Ecto neural progenitor cell (in vitro differentiated cells): ENCODE measurements at regions not wholly inside any gene's neighbourhood (a gene's known extent, or its start where the extent isn't known, plus 50 kb on each side); places are given as distances from the start of the nearest gene placed in this dataset.

Experiments
- DNase-seq: peaks from one replicate; pipeline ENCODE4 v3.0.0-alpha.2; 2018; ENCODE audit warnings: low spot score

GRCh38 chr1:68378296-68379084 lies 71.3 kb downstream of the RPE65 start:
- DNase-seq = no peak

DNA sequence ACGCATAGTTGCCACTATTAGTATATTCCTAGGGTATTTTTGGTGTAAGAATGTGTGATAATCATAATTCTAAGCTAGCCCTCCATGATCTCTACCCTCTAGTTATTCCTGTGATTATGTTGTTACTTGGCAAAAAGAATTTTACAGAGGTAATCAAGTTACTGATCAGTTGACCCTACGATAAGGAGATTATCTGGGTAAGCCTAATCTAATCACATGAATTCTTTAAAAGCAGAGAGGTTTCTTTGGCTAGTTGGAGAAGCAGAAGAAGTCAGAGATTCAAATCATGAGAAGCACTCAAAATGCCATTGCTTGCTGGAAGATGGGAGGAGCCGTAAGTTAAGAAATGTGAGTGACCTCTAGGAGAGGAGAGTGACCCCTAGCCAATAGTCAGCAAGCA lies 72.7 kb downstream of the RPE65 start:
- DNase-seq = no peak

GRCh38 chr1:68376441-68376840 lies 73.3 kb downstream of the RPE65 start:
- no peak for DNase-seq

- DNase-seq = no peak
Observed at GRCh38 chr1:68375919-68376318, 73.8 kb downstream of the RPE65 start.

DNA sequence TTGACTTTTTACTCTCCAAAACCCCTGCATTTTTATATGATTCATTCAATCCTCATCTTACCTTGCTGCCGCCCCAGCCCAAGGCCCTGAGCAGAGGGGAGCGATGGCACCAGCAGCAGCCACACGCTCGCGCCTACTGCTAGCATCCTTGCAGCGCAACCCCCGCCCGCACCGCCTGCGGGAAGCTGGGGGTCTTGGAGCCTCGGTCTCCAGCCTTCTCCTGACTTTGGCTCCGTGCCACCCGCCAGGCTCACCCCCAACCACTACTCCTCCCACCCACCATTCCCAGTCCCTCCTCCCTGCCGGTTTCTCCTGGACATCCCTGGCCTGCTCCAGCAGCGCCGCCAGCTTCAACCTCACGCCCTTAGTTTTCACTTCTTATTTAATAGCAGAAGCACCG lies 76.6 kb downstream of the RPE65 start:
- DNase-seq = no peak

DNA sequence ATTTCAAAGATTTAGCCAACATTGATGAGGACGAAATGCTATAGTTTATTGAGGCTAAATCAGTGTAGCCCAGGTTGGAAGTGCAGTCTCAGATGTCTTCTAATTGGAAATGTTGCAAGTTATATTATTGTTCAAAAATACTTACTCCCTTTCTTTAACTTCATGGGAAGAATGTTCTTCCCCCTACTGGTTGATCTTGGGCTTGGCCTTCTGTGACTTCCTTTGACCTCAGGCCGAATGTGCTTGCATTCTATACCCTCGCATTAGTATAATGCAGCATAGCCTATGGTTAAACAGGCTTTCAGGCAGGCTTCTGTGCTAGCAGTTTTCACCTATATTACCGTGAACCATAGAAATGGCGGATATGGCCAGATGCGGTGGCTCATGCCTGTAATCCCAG lies 77.3 kb downstream of the RPE65 start:
- DNase-seq = no peak

- no peak for DNase-seq
Observed at GRCh38 chr1:68370101-68370915, 79.4 kb downstream of the RPE65 start.

- DNase-seq = no peak
Observed at GRCh38 chr1:68366572-68366971, 83.2 kb downstream of the RPE65 start.

- no peak for DNase-seq
Observed at GRCh38 chr1:68365709-68366382, 83.9 kb downstream of the RPE65 start.

DNA sequence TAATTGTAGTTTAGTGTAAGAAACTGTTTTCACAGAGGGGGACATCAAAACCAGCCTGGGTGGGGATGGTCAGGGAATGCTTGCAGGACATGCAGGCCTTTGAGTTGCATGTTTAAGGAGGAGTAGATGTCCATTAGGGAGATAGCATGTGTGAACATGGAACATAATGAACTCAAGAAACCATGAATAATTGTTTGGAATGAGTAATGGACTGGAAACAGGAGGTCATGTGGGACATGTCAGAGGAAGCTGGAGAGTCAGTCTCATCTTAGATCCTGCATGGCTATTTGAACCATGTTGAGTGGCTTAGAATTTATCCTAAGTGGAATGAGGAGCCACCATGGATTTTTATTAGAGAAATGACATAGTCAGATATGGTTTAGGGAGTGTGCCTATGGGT lies 86.4 kb downstream of the RPE65 start:
- DNase-seq = no peak

DNA sequence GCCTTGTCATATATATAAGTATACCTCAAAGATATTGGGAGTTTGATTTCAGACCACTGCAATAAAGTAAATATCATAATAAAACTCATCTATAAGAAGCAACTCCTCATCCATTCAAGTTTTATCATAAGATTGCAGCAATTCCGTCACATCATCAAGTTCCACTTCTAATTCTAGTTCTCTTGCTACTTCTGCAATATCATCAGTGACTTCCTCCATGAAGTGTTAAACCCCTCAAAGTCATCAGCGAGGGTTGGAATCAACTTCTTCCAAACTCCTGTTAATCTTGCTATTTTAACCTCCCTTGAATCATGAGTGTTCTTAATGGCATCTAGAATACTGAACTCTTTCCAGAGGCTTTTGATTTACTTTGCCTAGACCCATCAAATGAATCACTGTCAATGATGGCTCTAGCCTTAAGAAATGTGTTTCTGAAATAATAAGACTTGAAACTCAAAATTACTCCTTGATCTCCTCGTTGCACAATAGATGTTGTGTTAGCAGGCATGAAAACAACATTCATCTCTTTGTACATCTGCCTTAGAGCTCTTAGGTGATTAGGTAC lies 88.3 kb downstream of the RPE65 start:
- DNase-seq = no peak

GRCh38 chr1:68359045-68359444 lies 90.7 kb downstream of the RPE65 start:
- DNase-seq = no peak

DNA sequence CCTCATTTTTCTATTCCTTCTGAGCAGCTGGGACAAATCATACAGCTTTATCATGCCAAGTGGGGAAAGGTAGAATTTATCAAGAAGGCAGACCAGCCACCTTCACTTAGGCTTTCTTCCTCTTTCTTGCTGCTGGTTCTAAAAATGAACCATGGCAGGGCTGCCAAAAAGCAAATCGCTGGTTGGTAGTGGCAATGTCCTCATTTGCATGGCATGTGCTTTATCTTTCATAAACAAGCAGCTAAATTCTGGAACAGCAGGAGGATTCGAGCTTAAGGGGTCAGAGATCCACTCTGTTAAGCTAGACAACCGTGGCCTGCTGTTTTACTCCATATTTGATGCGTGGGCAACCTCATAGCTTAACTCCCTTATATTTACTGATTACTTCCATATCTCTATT lies 91.3 kb downstream of the RPE65 start:
- no peak for DNase-seq

DNA sequence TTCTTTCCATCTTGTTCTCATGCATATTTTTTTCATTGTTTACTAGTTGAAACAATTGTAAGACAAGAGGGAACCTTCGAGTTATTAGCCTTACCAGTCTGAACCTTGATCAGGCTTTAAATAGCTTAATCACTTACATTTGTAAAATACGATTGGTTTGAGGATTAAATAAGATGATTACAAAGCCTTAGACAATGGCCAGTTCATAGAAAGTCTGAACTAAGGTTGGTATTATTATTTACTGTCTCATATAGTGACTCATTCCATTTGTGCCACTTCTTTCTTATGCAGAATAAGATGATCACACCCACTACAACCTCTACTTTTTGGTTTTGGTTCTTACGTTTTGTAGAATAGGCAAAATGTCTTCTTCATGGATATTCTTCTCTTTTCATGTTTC lies 94.1 kb downstream of the RPE65 start:
- DNase-seq = no peak

- no peak for DNase-seq
Observed at GRCh38 chr1:68352202-68352601, 97.6 kb downstream of the RPE65 start.

DNA sequence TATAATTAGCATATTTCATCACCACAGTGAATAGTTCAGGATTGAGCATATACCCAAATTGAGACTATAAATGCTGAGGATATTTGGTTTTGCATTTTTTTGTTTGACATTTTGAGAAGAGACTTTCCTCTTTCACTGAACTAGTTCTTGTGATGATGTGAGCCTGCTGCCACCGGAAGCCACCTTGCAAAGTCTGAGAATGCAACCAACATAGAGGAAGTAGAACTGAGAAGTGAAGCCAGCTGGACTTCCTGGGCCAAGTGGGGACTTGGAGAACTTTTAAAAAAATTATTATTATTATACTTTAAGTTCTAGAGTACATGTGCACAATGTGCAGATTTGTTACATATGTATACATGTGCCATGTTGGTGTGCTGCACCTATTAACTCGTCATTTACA lies 102.3 kb downstream of the RPE65 start:
- no peak for DNase-seq

DNA sequence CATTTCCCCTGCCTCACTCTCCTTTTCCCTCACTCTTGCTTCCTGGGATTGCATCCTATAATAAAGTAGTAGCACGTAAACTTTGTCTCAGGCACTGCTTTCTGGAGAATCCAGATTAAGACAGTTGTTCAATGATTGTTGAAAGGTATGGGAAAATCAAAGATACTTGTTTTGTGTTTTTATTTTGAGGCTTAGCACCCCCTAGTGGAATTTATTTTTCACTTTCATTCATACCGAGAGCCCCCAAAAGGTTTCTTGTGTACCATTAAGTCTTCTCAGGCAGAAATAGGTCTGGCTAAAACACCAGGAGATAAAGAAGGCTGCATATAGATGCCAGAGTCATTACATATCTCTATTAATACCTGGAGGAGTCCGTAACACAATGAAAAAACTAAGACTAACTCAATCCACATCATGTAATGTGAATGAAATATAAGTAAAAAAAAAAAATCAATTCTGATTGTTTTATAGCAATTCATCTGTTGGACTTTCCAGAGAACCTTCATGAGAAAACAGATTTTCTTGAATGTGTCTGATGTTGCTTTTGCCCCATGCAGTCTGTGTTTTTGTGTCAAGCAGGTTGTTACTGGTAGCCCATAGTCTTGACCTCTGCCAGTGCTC lies 103.5 kb downstream of the RPE65 start:
- no peak for DNase-seq

- no peak for DNase-seq
Observed at GRCh38 chr1:68344208-68344607, 105.5 kb downstream of the RPE65 start.

- no peak for DNase-seq
Observed at GRCh38 chr1:68340951-68341350, 108.6 kb upstream of the WLS start.

GRCh38 chr1:68339505-68339904 lies 107.2 kb upstream of the WLS start:
- no peak for DNase-seq

DNA sequence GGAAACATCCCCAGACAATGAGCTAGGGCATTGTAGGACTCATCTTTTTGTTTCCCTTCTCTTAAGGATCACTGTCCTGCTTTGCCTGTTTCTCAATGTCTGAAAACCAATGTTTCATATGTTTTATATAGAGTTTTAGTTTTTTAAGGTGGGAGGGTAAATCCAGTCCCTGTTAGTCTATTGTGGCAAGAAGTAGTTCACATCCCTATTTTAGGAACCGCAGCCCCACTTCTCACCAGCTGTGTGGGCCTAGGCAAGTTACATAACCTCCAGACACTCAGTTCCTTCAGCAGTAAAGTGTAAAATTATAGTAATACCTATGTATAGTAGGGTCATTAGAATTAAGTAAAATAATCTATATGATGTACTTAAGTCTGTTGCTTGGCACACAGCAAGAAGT lies 105.8 kb upstream of the WLS start:
- DNase-seq = no peak

GRCh38 chr1:68332041-68332440 lies 99.7 kb upstream of the WLS start:
- DNase-seq = no peak
